Nucleus accumbens (tissue), 56 donors: ENCODE measurements at regions not wholly inside any gene's neighbourhood (a gene's known extent, or its start where the extent isn't known, plus 50 kb on each side); places are given as distances from the start of the nearest gene placed in this dataset.

Experiments
- DNase-seq, 56 donors: peaks; one replicate each; lab custom pipeline; 2025; lab: John Stamatoyannopoulos, UW

DNA sequence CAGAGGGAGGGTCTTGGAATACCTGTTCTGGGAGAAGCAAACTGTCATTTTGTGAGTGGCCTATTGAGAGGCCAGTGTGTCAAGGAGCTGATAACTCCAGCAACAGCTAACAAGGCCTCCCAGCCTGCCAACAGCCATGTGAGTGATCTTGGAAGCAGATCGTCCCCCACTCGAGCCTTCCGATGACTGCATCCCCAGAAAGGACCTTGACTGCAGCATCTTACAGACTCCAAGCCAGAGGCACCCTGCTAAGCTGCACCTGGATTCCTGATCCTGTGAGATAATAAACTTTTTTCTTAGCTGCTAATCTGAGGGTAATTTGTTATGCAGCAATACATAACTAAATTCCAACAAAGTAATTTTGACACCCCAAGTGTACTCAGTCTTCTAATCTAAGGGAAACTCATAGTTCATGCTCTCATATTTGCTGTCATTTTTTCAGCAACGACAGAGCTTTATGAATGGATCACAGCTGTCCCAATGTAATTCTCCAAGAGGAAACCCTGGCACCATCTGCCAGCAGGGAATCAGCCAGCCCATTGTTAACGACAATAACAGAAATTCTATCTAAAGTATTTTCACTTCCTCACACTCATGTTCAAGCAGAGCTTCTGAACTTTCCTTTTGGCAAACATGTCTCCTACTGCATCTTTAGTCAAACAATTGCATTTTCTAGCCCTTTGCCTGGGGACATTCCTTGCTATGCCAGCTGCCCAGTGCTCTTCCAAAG is 470.2 kb upstream of the BTBD3 start:
- no peak for DNase-seq

DNA sequence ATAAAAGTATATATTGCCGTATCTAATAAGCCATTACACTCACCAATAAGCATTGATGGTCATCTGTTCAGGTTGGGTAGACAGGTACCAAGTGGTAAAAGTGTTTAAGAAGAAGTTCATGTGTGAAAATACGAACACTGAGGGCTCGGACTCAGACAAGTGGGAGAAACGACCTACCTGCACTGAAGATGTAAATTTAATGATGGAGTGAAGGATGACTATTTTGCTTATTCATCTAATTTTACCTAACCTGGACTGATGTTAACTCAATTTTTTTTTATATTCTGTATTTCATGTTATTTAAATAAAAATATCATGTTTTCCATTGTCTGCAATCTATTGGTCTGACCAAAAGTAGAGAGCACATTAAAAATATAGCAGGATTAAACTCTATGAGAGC is 469.1 kb upstream of the BTBD3 start:
- DNase-seq: no peak

DNA sequence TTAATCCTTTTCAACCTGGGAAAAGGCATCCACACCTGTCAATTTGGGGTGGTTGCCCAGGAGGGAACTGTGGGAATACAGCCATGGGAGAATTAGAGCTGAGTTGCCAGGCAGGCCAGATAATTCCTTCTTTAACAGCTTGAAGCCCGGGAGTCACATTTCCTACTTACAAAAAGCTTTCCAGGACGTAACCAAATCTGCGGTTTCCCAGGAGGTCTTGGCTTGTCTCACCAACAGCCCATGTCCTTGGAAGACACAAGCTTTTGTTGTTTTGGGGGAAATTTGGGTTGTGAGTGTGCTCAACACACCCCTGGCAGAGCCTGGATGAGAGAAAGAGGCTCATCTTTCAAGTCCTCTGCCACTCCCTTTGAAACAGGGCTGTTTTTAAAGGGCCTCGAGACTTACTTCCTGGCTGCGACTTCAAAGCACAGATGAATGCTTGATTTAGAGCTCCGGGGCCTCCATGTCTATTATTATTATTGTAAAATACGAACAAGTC is 465.9 kb upstream of the BTBD3 start:
- DNase-seq: no peak

DNA sequence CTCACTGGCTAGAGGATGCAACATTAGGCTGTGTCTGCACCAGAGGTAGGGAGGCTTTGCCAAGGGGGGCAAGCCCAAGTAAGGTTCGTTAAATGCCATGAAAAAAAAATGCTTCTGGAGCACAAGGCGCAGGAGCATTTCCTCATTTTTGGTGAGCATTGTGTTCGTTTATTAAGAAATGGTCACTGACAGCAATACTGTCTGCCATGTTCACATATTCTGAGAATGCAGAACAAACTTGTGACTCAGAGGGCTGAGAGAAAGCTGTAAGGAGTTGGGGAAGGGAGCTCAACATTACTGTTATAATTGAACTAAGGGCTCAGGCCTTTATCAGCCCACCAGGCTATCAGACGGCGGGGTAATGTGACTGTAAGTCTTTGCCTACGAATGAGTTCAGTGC is 465.4 kb upstream of the BTBD3 start:
- no peak for DNase-seq

DNA sequence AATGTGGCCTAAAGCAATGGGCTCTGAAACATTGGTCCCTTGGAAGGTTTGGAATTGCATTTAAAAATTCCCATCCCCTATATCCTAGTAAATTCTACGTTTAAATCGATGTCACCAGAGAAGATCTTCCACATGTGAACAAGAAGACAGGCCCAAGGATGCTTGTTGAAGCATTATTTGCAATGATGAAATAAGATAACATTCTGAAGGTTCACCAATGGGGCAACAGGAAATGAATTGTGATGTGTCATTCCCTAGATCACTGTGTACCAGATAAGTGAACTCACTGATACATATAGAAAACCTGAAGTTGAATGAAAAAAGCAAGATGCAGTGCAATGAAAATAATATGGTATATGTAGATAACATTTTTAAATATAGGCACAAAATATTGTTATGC is 464.3 kb upstream of the BTBD3 start:
- no peak for DNase-seq

DNA sequence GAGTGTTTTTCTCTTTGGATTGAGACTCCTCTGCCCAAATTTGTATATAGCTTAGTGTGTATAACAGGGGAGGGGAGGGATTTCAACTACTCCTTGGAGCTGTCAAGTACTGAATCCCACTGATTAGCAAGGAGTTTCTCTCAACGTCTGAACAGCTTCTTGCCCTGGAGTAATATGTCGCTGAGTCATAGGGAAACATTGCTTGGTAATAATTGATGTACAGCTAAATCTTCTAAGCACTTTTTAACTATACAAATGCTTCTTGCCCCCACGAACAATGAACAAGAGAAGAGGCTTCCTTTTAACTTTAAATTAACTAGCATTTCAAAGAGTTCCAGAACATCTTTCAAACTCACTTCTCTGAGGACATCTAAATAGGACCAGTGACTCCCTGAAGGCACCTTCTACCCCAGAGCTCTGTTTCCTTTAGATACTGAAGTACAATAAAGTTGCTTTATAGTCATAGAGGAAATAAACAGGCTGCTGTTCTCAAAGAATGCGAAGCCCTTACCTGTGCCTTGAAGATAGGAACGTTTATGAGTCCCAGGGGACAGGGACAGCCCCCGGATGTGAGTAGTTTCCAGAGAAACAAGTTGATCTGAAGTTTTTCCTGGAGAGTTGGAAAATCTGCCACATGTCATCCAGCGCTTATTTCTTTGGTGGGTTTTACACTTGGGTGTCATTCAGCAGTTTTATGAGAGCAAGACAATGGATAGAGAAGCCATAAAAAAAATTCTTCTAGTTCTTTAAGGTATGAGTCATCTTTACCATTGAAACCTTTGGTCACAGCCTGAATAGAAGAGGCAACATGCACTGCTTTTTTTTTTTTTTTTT is 462.5 kb upstream of the BTBD3 start:
- DNase-seq: no peak

DNA sequence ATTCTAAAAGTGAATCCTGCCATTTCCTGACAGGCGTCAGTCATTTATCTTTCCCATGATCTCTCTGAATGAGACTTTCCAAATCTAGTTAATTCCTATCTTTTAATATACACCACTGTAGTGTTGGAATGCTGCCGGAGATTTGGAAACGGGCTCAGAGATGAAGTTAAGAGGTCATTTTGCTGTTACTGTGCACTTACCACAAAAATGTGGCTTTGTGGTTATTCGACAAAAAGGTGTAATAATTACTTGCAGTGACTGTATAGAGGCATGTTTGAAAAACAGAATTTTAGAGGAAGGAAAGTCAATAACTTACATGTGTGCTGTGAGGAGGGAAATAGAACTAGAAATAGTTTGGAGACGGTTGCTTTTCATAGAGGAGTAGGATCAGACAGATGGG is 460.2 kb upstream of the BTBD3 start:
- DNase-seq: no peak

DNA sequence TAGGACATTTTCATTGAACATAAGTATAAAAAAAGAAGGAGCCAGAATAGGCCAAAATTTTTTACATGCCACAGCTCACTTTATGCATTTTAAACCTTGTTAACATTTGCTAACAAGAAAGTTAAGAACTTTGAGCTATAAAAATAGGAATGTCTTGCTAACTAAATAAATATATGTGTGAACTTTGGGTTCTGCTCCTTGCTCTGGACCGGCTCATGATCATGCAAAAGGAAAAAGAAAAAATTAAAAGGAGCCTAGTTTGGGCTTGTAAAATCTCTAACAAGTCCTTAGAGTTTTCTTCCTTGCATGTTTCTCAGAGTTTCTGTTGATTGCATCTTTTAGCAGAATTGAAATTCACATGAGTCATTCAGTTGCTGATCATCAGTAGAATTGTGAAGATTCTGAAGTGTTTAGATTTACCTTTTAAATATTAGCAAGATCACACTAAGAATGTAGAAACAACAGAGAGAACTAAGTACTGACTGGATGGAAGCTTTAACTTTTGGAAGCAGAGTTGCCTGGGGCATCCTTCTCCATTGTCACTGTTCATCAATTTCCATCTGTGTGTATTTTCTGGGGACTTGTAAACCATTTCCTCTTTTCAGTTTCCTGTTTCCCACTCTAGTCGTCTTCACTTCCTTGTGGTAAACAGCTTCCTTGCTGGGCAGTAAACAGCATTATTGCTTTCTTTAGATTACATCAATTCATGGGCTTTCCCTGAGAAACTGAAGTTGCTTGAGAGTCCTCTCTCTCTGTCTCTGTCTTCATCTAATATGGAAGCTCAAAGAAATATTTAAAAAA is 458.4 kb upstream of the BTBD3 start:
- DNase-seq: no peak

DNA sequence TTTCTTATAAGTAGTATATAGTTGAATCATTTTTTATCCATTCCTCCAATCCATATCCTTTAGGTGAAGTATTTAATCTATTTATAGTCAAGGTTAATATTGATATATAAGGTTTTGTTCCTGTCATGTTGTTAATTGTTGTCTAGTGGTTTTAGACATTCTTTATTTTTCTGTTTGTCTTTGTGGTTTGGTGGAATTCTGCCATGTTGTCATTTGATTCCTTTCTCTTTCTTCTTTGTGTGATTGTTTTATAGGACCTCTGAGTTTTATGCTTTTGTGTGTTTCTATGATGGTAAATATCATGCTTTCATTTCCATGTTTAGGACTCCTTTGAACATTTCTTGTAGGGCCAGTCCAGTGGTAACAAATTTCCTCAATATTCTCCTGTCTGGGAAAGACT is 450.3 kb upstream of the BTBD3 start:
- DNase-seq: no peak

DNA sequence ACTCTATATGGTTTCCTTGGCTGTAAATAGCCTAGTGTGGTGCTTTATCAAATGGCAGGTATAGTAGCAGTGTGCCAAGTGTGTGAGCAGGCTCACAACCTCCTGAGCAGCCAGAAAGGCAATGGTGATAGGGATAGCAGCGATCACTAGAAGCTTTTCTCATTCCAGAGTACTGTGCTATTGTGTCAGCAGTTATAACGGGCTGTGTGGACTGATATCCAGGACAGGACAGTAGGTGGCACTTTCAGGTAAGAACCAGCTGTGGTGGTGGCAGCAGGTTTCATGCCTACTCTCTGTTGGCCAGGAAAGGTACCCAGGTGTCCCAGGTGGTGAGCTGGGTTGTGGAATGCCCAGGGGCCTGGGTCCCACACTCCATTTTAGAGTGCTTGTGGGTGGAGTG is 448.8 kb upstream of the BTBD3 start:
- DNase-seq: no peak

DNA sequence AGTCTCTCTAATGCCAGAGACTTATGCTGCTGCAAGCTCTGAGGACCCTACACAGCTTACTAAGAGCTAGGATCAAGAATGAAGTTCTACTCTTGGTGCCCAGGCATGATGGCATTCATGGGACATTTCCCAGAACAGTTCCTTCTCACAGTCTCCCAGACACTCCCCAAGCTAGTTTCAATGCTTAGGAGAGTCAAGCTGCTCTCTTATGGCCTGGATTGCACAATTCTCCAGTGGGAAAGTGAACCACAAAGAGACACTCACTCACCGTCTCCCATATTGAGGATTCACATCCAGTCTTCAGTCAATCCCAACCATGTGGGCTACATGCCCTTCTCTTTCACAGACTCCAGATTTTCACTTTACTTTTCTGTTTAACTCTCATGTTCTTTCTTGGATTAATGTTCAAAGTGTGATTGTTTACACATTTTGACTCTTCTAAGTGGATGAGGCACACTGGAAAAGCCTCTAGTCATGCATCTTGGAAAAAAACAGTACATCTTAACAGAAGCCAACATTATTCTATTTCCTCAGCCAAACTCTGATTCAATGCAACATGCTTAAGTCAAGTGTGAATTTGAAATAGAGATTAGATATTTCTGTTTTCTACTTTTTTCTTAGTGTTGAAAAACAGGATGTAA is 447.8 kb upstream of the BTBD3 start:
- no peak for DNase-seq

DNA sequence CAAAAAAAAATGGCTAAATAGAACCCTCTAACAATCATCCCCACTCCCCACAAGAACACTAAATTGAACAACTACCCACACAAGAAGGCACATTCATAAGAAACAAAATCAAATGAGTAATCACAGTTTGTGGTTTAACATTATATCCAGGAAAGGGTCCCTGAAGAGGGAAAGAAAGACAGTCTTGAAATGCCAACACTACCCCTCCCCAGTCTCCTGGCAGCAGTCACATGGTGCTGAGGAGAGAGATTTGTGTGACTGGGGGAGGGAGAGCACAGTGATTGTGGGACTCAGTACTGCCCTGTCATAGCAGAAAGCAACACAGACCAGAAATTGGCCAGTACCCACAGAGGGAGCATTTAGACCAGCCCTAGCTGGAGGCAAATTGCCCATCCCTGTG is 443.7 kb upstream of the BTBD3 start:
- DNase-seq: no peak

DNA sequence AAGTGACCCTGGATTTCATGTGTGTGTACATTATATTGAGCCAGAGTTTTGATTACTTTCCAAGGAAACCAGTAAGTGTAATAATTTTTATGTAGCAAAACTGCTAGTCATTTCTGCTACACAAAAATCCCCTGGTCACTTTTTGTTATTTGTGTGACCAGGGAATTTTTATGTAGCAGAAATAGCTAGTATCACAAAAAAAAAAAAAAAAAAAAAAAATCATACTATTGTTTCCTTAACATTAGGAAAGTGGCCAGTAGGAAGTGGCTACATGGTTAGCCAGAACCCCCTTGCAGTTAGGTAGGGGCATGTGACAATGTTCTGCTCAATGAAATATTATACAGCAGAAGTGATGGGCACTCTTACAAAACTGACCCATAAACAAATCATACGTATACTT is 434.0 kb upstream of the BTBD3 start:
- no peak for DNase-seq

DNA sequence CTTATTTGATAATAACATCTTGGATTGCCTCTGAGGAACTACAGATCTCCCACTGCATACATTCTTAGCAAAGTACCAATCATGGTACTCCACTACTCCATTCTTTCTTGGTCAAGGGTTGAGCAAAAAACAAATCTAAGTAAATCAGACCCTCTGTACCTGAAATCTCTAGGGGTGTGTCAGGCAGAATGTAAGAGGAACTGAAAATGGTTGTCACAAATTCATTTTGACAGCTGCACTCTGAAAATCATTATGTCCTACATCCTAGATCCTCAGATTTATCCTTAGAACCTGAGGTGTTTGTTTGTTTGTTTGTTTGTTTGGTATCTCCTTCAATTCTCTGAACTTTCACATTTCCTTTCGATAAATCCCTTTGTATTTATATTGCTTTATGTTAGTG is 433.2 kb upstream of the BTBD3 start:
- no peak for DNase-seq

DNA sequence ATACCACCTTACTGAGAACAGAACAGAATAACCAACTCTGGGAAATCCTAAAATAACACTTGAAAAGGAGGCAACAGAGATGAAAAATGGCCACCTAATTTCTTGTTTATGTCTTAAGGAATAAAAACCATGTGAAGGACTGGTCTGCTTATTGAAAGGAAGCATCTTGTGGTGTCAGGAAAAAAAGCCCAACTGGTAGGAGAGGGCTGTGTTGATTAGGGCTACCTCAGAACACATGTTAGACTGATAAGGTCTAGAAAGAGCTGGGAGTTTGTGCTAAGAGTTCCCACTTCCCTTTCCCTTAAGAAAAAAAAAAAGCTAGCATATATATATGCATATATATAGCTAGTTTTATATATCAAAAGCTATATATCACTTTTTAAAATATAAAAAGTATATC is 425.3 kb upstream of the BTBD3 start:
- DNase-seq: no peak

DNA sequence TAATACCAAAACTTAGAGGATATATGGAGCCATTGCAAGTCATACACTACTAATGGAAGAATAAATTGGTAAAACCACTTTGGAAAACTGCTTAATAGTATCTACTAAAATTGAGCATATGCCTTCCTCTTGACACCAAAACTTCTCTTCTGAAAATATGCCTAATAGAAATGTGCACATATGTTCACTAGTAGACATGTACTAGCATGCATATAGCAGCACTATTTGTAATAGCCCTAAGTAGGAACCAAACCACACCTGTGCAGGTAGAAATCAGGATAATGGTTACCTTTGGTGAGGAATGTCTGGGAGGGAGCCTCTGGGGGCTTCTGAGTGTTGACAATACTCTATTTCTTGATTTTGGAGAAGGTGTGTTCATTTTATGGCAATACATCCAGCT is 424.8 kb upstream of the BTBD3 start:
- DNase-seq: no peak

DNA sequence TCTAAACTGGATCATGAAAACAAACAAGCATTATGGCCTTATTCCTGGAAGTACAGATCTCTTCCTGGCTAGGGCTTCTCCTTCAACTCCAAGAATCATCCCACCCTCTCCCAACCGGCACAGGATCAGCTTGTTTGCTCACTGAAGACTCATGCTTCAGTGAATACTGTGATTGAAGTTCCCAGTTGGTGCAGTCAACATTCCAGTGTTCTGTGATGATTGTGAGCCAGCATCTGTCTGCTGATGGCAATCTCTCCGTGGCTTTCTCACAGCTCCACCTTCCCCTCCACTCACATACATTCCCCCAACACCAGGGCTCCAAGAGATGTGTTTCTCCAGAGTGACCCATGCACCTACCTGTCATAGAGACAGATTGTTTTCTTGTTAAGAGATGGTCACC is 421.3 kb upstream of the BTBD3 start:
- DNase-seq: no peak

DNA sequence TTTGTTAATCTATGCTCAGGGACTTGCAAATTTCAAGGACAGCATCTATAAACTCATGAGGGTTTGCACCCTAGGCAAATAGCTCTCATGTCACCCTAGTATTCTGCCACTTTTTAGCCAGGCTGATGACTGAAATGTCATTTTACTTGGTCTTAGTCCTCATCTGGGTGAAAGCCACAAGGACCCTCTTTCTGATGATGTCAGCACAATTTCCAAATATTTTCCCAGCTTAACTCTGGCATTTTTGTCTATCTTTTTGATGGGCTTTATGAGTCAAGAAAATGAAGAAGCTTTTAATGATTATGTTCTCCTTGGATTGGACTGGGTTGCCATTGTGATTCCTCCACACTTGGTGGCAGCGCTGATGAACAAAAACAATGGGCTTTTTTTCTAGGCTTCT is 420.1 kb upstream of the BTBD3 start:
- DNase-seq: peak in 1 of 56 donors; percentile 0

DNA sequence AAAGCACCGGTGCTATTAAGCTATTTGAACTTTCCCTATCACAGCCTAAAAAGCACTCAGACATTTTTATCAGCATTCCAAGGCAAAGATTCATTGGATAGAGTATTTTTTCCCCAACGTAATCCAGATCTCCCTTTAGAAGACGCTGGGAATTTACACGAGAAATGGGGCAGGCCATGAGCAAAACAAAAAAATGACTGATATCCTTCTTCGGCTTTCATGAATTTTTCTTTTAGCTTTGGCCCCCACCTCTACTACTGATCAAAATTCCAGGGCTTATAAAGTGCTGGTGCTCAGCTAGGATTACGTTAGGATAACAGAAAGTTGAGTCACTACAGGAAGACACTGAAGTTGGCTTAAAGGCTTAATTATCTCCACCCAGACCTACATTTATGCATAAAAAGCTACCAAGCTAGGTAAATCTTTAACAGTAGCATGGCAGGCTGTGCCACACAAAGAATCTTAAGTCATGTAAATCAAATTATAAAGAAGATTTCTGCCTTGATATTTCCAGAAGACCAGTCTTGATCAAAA is 418.5 kb upstream of the BTBD3 start:
- DNase-seq: no peak

DNA sequence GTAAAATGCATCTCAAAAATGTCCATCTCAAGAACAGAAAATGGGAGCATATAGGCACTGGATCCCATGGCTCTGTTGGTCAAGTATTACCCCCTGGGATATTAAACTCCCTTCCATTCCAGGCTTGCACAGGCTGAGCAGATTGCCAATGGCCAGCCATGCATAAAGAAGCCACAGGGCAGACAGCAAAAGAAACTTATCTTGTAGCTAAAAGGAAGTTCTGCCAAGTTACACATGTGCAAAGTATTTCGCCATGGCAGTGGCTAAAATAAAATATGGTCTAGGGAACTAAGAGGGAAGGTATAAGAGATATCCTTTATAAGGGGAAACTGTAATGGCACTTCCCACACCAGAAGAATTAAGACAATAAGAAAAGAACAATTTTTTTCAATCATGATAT is 415.6 kb upstream of the BTBD3 start:
- DNase-seq: no peak

DNA sequence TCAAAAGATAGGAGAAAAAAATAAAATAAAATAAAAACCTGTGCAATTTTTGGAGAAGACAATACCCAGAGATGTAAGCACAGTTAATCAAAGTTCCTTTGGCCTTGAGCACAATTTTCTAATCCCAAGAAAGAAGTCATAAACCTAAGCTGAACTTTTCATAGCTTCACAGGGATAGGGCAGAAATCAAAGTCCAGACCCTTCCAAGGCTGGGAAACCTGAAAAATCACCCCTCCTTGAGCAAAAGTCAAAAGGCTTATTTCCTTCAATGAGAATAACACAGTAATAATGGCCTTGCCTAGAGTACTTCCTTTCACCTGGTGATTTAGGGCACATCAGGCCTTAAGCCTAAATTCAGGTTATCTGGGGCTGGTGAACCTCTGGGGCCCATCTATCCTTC is 415.0 kb upstream of the BTBD3 start:
- no peak for DNase-seq
